Progenitor cell of endocrine pancreas (in vitro differentiated cells): ENCODE measurements at regions not wholly inside any gene's neighbourhood (a gene's known extent, or its start where the extent isn't known, plus 50 kb on each side); places are given as distances from the start of the nearest gene placed in this dataset.
"Not testable (repeated sequence)": the region's sequence is repeated elsewhere in the genome, so short reads cannot be mapped to it uniquely, and the experiment has no call there.

ENCODE experiments used
- DNase-seq: peaks from one replicate; pipeline ENCODE4 v3.0.0; 2021; ENCODE audit warnings: low spot score; ENCODE audit not compliant: unreplicated experiment
- H3K27ac Mint-ChIP-seq: 2 replicates; pipeline ENCODE4 v1.8.0; 2021; ENCODE audit warnings: mild to moderate bottlenecking, moderate library complexity, mixed read lengths
- H3K27me3 Mint-ChIP-seq: 2 replicates; pipeline ENCODE4 v1.8.0; 2021; ENCODE audit warnings: mixed read lengths
- H3K36me3 Mint-ChIP-seq: 2 replicates; pipeline ENCODE4 v1.8.0; 2022; ENCODE audit warnings: mixed read lengths; ENCODE audit not compliant: insufficient read depth
- H3K4me1 Mint-ChIP-seq: 2 replicates; pipeline ENCODE4 v1.8.0; 2021; ENCODE audit warnings: low read depth, mixed read lengths
- H3K4me3 Mint-ChIP-seq: 2 replicates; pipeline ENCODE4 v1.8.0; 2021; ENCODE audit warnings: low read depth, mild to moderate bottlenecking, moderate library complexity, mixed read lengths
- H3K9me3 Mint-ChIP-seq: 2 replicates; pipeline ENCODE4 v1.8.0; 2021; ENCODE audit warnings: low read depth, mixed read lengths
- TF ChIP-seq, protein P1 (sequence below): fragments of 200-600 bp; sonication (generic); IDR thresholded peaks from one replicate; pipeline ENCODE4 v1.5.0; 2021; ENCODE audit warnings: antibody characterized with exemption, mild to moderate bottlenecking; ENCODE audit not compliant: unreplicated experiment

DNA sequence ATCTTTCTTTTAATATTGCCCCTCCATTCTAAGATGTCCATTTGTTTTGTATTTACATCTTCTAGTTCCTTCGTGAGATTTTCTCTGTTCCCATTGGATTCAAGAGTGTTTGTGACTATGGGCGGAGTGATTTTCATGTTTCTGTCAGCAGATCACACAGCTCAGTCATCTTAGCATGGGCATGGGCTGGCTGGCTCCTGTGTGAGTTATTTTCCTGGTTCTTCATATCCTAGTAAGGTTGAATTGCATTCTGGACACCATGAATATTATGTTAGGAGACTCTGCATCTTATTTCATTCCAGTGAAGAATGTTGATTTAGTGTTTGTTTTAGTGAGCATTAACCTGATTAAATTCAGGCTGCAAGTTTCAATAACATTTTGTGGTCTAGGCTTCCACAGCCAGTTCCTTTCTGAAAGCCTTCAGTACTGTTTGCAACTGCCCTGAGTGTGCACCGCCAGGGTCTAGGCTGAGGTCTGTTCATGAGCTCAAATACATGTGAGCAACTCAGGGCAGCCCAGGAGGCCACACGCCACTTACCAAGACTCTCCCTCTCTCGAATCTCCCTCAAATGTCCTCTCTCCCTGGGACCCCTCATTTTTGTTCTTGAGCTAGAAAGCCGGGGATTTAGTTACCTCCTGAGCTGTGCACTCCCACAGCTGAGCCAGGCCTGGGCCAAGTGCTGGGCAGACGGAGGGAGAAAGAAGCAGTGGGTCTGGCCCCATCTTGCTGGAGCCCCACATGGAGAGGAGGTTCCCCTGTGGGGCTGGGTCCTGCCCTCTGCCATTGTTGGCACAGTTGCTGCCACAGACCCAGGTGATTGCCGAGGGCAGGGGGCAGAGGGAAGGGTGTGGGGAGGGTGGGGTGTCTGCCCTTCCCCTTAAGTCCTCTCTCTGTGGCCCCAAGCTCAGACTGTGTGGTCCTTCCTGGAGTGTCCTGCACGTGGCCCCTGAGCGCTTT lies 145.9 kb downstream of the RTP5 start:
- H3K36me3 Mint-ChIP-seq, result no peaks in the 10 kb centered on the region
- no peak for DNase-seq
- H3K4me3 Mint-ChIP-seq, result no peak overlapping the region
- H3K27me3 Mint-ChIP-seq, result peaks cover 25% of the 10 kb centered on the region
- H3K9me3 Mint-ChIP-seq, result no peaks in the 10 kb centered on the region
- H3K4me1 Mint-ChIP-seq, result no peaks in the 10 kb centered on the region
- TF ChIP-seq, protein P1, sequence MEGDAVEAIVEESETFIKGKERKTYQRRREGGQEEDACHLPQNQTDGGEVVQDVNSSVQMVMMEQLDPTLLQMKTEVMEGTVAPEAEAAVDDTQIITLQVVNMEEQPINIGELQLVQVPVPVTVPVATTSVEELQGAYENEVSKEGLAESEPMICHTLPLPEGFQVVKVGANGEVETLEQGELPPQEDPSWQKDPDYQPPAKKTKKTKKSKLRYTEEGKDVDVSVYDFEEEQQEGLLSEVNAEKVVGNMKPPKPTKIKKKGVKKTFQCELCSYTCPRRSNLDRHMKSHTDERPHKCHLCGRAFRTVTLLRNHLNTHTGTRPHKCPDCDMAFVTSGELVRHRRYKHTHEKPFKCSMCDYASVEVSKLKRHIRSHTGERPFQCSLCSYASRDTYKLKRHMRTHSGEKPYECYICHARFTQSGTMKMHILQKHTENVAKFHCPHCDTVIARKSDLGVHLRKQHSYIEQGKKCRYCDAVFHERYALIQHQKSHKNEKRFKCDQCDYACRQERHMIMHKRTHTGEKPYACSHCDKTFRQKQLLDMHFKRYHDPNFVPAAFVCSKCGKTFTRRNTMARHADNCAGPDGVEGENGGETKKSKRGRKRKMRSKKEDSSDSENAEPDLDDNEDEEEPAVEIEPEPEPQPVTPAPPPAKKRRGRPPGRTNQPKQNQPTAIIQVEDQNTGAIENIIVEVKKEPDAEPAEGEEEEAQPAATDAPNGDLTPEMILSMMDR, result no peak
- no peak overlapping the region for H3K27ac Mint-ChIP-seq

DNA sequence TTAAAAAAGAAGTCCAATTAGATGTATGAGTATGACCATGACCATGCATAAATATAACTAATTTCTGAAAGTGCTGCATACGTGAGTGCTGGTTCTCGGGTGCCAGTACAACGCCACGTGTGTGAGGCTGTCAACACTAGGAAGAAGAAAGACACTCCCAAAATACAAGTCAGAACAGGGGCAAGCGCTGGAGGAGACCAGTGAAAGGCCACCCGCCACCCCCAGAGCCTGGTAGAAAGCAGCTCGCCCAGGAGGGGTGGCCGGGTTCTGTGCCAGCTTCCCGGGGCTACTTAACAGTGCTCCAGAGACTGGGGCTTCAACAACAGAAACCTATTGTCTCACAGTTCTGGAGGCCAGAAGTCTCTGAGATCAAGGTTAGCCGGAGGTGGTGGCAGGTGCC lies 147.6 kb downstream of the RTP5 start:
- no peak overlapping the region for H3K4me3 Mint-ChIP-seq
- H3K4me1 Mint-ChIP-seq, result no peaks in the 10 kb centered on the region
- TF ChIP-seq, protein P1, result no peak
- no peak for DNase-seq
- no peaks in the 10 kb centered on the region for H3K9me3 Mint-ChIP-seq
- no peaks in the 10 kb centered on the region for H3K36me3 Mint-ChIP-seq
- peaks cover 33% of the 10 kb centered on the region for H3K27me3 Mint-ChIP-seq
- H3K27ac Mint-ChIP-seq, result no peak overlapping the region

DNA sequence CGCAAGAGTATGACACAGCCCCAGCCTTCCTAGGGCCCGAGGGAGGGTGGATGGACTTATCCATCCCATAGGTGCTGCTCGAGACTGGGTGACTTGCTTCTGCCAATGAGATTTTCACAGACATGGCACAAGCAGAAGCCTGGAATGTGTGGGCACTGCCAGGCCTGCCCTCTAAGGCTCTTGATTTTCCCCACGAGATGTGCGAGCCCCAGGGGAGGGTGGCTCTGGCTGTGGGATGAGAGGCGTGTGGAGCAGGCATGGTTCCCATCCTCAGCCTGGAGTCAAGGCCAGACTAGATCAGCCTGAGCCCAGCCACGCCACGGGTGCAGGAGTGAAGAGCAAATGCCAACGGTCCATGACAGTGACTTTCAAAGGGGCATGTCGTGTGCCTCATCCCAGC lies 148.9 kb downstream of the RTP5 start:
- H3K9me3 Mint-ChIP-seq, DNase-seq, H3K4me3 Mint-ChIP-seq, H3K4me1 Mint-ChIP-seq, H3K36me3 Mint-ChIP-seq, H3K27ac Mint-ChIP-seq: not testable (repeated sequence)
- peaks cover 47% of the 10 kb centered on the region for H3K27me3 Mint-ChIP-seq

DNA sequence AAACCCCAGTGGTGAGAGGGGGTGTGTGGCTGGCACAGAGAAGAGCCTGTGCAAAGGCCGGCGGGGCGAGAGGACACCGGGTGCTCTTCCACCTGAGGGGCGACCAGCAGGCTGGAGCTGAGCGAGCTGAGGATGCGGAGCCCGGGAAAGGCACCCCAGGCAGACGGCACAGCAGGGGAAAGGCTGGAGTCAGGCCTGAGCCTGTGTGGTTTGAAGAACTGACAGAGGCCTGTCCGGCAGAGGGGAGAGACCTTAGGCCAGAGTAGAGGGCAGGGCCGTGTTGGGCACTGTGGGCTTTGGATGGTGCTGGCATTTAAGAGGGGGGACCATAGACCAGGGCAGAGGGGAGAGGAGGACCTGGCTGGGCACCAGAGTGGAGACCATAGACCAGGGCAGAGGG lies 149.8 kb downstream of the RTP5 start:
- Mint-ChIP-seq H3K9me3 (no peaks in the 10 kb centered on the region), H3K4me3 (no peak overlapping the region), H3K27ac (no peak overlapping the region), H3K4me1 (no peaks in the 10 kb centered on the region), H3K36me3 (no peaks in the 10 kb centered on the region), H3K27me3 (peaks cover 53% of the 10 kb centered on the region)
- TF ChIP-seq, protein P1, result no peak
- no peak for DNase-seq

DNA sequence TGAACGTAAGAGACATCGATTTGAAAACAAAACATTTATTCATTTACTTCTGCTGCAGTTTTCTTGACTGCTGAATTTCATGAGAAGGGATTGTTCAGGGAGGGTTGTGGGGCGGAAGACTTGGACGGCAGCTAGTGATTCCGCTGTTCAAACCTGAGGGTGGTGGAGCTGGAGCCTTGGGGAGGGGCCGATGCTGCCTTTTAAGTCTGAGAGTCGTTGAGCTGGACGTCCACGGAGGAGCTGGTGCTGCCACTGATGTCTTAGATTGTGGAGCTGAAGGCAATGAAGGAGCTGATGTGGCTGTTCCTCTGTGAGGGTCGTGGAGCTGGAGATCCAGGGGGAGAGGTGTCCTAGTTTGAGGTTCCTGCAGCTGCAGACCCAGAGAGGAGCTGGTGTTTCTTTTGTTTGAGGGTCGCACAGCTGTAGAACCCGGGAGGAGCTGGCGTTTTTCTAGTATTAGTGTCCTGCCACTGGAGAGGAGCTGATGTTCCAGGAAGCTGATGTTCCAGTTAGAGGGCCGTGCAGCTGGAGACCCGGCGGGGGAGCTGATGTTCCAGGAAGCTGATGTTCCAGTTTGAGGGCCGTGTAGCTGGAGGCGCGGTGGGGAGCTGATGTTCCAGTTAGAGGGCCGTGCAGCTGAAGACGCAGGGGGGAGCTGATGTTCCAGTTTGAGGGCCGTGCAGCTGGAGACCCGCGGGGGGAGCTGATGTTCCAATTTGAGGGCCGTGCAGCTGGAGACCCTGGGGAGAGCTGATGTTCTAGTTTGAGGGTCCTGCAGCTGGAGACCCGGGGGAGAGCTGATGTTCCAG lies 150.9 kb downstream of the RTP5 start:
- TF ChIP-seq, protein P1, result no peak
- H3K27ac Mint-ChIP-seq, result no peak overlapping the region
- peaks cover 60% of the 10 kb centered on the region for H3K27me3 Mint-ChIP-seq
- no peaks in the 10 kb centered on the region for H3K9me3 Mint-ChIP-seq
- DNase-seq, result no peak
- no peaks in the 10 kb centered on the region for H3K36me3 Mint-ChIP-seq
- H3K4me3 Mint-ChIP-seq, result no peak overlapping the region
- H3K4me1 Mint-ChIP-seq, result no peaks in the 10 kb centered on the region
